Endothelial cell (in vitro differentiated cells): ENCODE measurements at regions not wholly inside any gene's neighbourhood (a gene's known extent, or its start where the extent isn't known, plus 50 kb on each side); places are given as distances from the start of the nearest gene placed in this dataset.

ENCODE experiments used
- DNase-seq: peaks from one replicate; pipeline ENCODE4 v3.0.0; 2021; ENCODE audit warnings: low spot score
- H3K27ac Mint-ChIP-seq: one replicate; pipeline ENCODE4 v1.8.0; 2021; ENCODE audit warnings: mixed read lengths, inconsistent platforms; ENCODE audit not compliant: unreplicated experiment
- H3K27me3 Mint-ChIP-seq: one replicate; pipeline ENCODE4 v1.8.0; 2021; ENCODE audit warnings: mild to moderate bottlenecking, moderate library complexity, mixed read lengths, inconsistent platforms; ENCODE audit not compliant: unreplicated experiment
- H3K36me3 Mint-ChIP-seq: one replicate; pipeline ENCODE4 v1.8.0; 2021; ENCODE audit warnings: mild to moderate bottlenecking, low read depth, mixed read lengths, inconsistent platforms; ENCODE audit not compliant: unreplicated experiment
- H3K4me1 Mint-ChIP-seq: one replicate; pipeline ENCODE4 v1.8.0; 2021; ENCODE audit warnings: mild to moderate bottlenecking, mixed read lengths, inconsistent platforms; ENCODE audit not compliant: unreplicated experiment
- H3K4me3 Mint-ChIP-seq: one replicate; pipeline ENCODE4 v1.8.0; 2021; ENCODE audit warnings: mild to moderate bottlenecking, mixed read lengths, inconsistent platforms; ENCODE audit not compliant: unreplicated experiment
- H3K9me3 Mint-ChIP-seq: one replicate; pipeline ENCODE4 v1.8.0; 2021; ENCODE audit warnings: mixed read lengths, inconsistent platforms; ENCODE audit not compliant: unreplicated experiment
- CTCF ChIP-seq: fragments of 200-600 bp; sonication (generic); IDR thresholded peaks from one replicate; pipeline ENCODE4 v1.5.0; 2021; ENCODE audit warnings: antibody characterized with exemption; ENCODE audit not compliant: unreplicated experiment

GRCh38 chr2:8564475-8564874, 117.4 kb upstream of the ID2 start:
- no peak for DNase-seq
- Mint-ChIP-seq H3K9me3 (no peaks in the 10 kb centered on the region), H3K4me1 (peaks cover 12% of the 10 kb centered on the region), H3K4me3 (no peak overlapping the region), H3K27ac (no peak overlapping the region), H3K27me3 (peaks cover 10% of the 10 kb centered on the region), H3K36me3 (no peaks in the 10 kb centered on the region)
- TF ChIP-seq CTCF = no peak

- H3K27ac Mint-ChIP-seq = no peak overlapping the region
- H3K9me3 Mint-ChIP-seq = no peaks in the 10 kb centered on the region
- no peak overlapping the region for H3K4me3 Mint-ChIP-seq
- H3K27me3 Mint-ChIP-seq = peaks cover 17% of the 10 kb centered on the region
- H3K36me3 Mint-ChIP-seq = no peaks in the 10 kb centered on the region
- peaks cover 15% of the 10 kb centered on the region for H3K4me1 Mint-ChIP-seq
- no peak for DNase-seq
- no peak for TF ChIP-seq CTCF
Measured at GRCh38 chr2:8565399-8566154, 116.3 kb upstream of the ID2 start.

GRCh38 chr2:8566155-8566670, 115.6 kb upstream of the ID2 start:
- DNase-seq = no peak
- H3K27ac Mint-ChIP-seq = no peak overlapping the region
- no peak for TF ChIP-seq CTCF
- no peaks in the 10 kb centered on the region for H3K9me3 Mint-ChIP-seq
- no peak overlapping the region for H3K4me3 Mint-ChIP-seq
- H3K27me3 Mint-ChIP-seq = peaks cover 17% of the 10 kb centered on the region
- no peaks in the 10 kb centered on the region for H3K36me3 Mint-ChIP-seq
- H3K4me1 Mint-ChIP-seq = peaks cover 15% of the 10 kb centered on the region

GRCh38 chr2:8566774-8567468, 114.9 kb upstream of the ID2 start:
- Mint-ChIP-seq H3K36me3 (no peaks in the 10 kb centered on the region), H3K9me3 (no peaks in the 10 kb centered on the region), H3K27me3 (peaks cover 17% of the 10 kb centered on the region), H3K27ac (no peak overlapping the region), H3K4me3 (no peak overlapping the region), H3K4me1 (peaks cover 15% of the 10 kb centered on the region)
- no peak for TF ChIP-seq CTCF
- DNase-seq = no peak
